Erythroblast (primary cell): ENCODE measurements at regions not wholly inside any gene's neighbourhood (a gene's known extent, or its start where the extent isn't known, plus 50 kb on each side); places are given as distances from the start of the nearest gene placed in this dataset.

Source experiments
- GATA1 ChIP-seq: IDR thresholded peaks from 2 replicates; pipeline ENCODE4 v1.6.1; 2011; ENCODE audit warnings: low read depth, mild to moderate bottlenecking, control low read depth, low read length, moderate library complexity
- POLR2A ChIP-seq: IDR thresholded peaks from 2 replicates; pipeline ENCODE4 v1.6.1; 2011; ENCODE audit warnings: mild to moderate bottlenecking, low read length

DNA sequence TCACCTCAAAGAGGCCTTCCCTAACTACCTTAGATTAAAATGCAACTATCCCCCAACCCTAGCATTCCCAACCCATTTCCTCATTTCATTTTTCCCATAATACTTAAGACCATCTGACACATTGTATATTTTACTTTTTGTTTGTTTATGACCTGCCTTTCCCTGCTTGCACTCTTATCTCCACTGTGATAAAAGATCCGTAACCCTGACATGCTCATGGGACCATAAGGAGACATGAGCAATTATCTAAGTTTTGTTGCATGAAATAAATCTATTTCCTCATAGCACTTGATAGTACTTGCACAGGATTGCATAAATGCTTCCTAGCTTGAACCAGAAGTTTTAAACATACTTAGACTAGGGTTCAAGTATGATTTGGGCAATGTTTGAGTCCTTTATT, 323.7 kb downstream of the NPR3 start:
- TF ChIP-seq POLR2A (no peak), GATA1 (no peak)
